22Rv1 (cell line): ENCODE measurements at regions not wholly inside any gene's neighbourhood (a gene's known extent, or its start where the extent isn't known, plus 50 kb on each side); places are given as distances from the start of the nearest gene placed in this dataset.

ENCODE experiments used
- H3K27ac ChIP-seq: fragments of 450-650 bp; 2 replicates; pipeline ENCODE4 v1.5.1; 2017
- CTCF ChIP-seq: fragments of 450-650 bp; IDR thresholded peaks from 2 replicates; pipeline ENCODE4 v1.5.1; 2017; ENCODE audit warnings: mild to moderate bottlenecking
- ZFX ChIP-seq: fragments of 450-650 bp; IDR thresholded peaks from 2 replicates; pipeline ENCODE4 v1.6.1; 2017; ENCODE audit warnings: antibody characterized with exemption, borderline replicate concordance

DNA sequence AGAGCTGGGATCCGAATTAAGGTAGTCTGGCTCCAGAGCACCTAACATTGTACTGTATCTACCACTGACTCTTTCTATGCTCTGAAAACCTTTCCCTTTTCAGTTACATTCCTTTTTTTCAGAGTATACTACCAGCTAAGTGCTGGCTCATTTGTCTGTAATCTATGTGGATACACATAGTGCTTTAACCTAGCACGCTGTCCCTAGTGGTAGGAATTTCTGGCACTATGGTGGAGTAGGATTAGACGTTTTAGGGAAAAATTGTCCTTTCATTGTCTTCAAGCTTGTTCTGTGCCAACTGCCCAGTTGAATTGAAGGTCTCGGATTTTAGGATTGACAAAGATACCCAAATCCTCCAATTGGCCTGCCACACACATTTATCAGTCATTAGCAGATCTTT lies 259.1 kb upstream of the FERMT1 start:
- H3K27ac ChIP-seq, result no peak overlapping the region
- TF ChIP-seq ZFX (no peak), CTCF (peak; percentile 79)

- TF ChIP-seq ZFX, result no peak
- no peak for TF ChIP-seq CTCF
- no peak overlapping the region for H3K27ac ChIP-seq
Observed at GRCh38 chr20:6362245-6362644, 239.4 kb upstream of the FERMT1 start.

DNA sequence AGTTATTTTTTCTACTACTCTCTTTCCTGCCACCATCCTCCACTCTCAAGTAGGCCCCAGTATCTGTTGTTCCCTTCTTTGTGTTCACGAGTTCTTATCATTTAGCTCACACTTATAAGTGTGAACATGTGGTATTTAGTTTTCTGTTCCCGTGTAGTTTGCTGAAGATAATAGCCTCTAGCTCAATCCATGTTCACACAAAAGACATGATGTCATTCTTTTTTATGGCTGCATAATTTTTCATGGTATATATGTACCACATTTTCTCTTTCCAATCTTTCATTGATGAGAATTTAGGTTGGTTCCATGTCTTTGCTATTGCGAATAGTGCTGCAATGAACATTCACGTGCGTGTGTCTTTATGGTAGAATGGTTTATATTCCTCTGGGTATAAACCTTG lies 237.9 kb upstream of the FERMT1 start:
- H3K27ac ChIP-seq, result no peak overlapping the region
- no peak for TF ChIP-seq CTCF
- no peak for TF ChIP-seq ZFX

DNA sequence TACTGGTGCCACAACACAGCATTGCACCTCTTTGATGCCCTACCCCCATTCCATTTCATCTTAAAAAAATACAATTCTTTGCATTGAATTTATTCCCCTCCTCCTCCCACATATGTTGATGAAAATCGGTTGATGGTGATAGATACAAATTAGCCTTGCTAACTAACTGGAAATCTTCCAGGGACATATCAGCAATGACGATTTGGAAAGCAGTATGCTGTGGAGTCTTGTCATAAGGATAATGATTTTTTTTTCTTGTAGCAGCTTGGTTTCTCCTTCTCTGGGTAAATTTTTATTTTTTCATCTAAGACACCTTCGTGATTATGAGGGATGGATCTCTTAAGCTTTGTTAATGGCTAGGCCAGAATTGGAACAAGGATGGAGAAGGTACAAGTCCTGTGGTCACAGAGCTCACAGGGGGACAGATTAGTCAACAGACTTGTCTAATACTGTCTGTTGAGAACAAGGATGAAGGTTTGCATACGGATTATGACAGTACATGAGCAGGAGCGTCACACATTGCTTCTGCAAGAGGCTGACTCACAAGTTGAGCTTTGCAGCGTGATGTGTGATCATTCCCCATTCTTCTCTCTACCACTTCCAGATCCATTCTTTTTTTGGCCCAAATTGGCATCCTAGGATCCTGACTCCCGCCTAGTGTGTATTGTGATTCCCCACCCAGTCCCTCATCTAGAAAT lies 233.1 kb upstream of the FERMT1 start:
- TF ChIP-seq CTCF (no peak), ZFX (no peak)
- no peak overlapping the region for H3K27ac ChIP-seq

GRCh38 chr20:6348908-6349307 lies 226.1 kb upstream of the FERMT1 start:
- no peak overlapping the region for H3K27ac ChIP-seq
- no peak for TF ChIP-seq ZFX
- no peak for TF ChIP-seq CTCF

DNA sequence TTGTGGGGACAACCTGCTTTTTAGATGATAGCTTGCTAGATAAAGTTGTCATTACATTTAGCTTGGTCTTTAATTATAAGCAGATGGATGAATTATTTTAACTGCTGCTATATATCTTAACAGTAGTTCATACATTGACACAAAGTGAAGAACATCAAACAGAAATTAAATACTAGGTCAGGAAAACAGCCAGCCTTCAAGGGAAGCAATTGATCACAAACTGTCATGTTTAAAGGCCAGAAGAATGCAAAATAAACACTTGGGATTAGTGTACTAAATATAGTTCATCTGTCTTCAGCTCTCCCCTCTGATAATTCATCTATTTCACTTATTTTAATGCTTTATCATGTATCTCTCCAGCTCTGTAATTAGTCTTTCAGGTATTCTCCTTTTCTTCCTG lies 225.1 kb upstream of the FERMT1 start:
- H3K27ac ChIP-seq, result no peak overlapping the region
- TF ChIP-seq ZFX (no peak), CTCF (no peak)

GRCh38 chr20:6341491-6341890 lies 218.7 kb upstream of the FERMT1 start:
- no peak overlapping the region for H3K27ac ChIP-seq
- TF ChIP-seq ZFX (no peak), CTCF (no peak)
